Nephron progenitor cell (in vitro differentiated cells): ENCODE measurements at regions not wholly inside any gene's neighbourhood (a gene's known extent, or its start where the extent isn't known, plus 50 kb on each side); places are given as distances from the start of the nearest gene placed in this dataset.

Source experiments
- DNase-seq: peaks from one replicate; pipeline ENCODE4 v3.0.0; 2021
- H3K27ac Mint-ChIP-seq: 2 replicates; pipeline ENCODE4 v1.8.0; 2021; ENCODE audit warnings: mild to moderate bottlenecking, moderate library complexity, mixed read lengths
- H3K27me3 Mint-ChIP-seq: 2 replicates; pipeline ENCODE4 v1.8.0; 2021; ENCODE audit warnings: mild to moderate bottlenecking, low read depth, mixed read lengths; ENCODE audit not compliant: poor library complexity
- H3K36me3 Mint-ChIP-seq: 2 replicates; pipeline ENCODE4 v1.8.0; 2021; ENCODE audit warnings: low read depth, mixed read lengths
- H3K4me1 Mint-ChIP-seq: 2 replicates; pipeline ENCODE4 v1.8.0; 2021; ENCODE audit warnings: mixed read lengths
- H3K4me3 Mint-ChIP-seq: 2 replicates; pipeline ENCODE4 v1.8.0; 2021; ENCODE audit warnings: mild to moderate bottlenecking, moderate library complexity, mixed read lengths
- H3K9me3 Mint-ChIP-seq: 2 replicates; pipeline ENCODE4 v1.8.0; 2021; ENCODE audit warnings: mild to moderate bottlenecking, moderate library complexity, mixed read lengths
- TF ChIP-seq, protein P1 (sequence below): fragments of 200-600 bp; sonication (generic); IDR thresholded peaks from 2 replicates; pipeline ENCODE4 v1.5.0; 2021; ENCODE audit warnings: antibody characterized with exemption

DNA sequence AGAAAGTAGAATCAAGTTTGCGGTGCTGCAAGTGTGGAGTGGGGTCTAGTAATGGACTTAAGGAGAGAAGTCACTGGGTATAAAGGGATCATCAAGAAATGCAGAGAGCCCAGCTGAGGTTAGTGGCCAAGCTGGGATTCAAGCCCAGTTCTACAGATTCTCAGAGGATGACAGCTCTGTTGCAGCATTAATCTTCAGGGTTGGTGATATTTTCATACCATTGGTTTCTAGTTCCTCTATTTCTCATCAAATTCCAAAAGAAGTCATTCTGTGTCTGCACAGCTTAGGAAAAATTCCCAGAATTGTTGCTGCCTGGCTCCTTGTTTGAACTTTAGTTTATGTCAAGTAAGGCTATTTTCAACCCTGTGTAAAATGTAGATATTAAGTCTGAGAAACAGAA is 169.5 kb upstream of the NTF3 start:
- no peak for DNase-seq
- no peaks in the 10 kb centered on the region for H3K36me3 Mint-ChIP-seq
- peaks cover 14% of the 10 kb centered on the region for H3K27me3 Mint-ChIP-seq
- H3K27ac Mint-ChIP-seq, result no peak overlapping the region
- H3K4me1 Mint-ChIP-seq, result peaks cover 3% of the 10 kb centered on the region
- no peaks in the 10 kb centered on the region for H3K9me3 Mint-ChIP-seq
- TF ChIP-seq, protein P1, sequence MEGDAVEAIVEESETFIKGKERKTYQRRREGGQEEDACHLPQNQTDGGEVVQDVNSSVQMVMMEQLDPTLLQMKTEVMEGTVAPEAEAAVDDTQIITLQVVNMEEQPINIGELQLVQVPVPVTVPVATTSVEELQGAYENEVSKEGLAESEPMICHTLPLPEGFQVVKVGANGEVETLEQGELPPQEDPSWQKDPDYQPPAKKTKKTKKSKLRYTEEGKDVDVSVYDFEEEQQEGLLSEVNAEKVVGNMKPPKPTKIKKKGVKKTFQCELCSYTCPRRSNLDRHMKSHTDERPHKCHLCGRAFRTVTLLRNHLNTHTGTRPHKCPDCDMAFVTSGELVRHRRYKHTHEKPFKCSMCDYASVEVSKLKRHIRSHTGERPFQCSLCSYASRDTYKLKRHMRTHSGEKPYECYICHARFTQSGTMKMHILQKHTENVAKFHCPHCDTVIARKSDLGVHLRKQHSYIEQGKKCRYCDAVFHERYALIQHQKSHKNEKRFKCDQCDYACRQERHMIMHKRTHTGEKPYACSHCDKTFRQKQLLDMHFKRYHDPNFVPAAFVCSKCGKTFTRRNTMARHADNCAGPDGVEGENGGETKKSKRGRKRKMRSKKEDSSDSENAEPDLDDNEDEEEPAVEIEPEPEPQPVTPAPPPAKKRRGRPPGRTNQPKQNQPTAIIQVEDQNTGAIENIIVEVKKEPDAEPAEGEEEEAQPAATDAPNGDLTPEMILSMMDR, result no peak
- no peak overlapping the region for H3K4me3 Mint-ChIP-seq

DNA sequence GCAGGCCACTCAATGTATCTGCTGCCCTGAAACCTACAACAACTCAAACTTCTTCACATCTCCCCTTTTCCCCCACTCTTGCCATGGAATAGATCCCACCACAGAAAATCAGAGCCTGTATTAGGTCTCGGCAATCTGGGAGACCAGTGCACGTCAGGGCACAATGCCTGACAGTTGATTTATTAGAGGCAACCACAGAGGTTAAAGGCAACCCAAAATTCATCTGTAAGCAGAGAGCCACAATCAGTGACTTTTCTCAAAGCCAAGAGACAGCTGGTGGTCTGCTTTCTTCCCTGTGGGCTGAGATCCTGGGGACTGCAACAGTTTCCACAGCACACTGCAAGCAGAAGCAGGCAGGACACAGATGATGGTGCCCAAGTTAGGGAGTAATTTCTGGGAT is 169.0 kb upstream of the NTF3 start:
- DNase-seq, result no peak
- H3K9me3 Mint-ChIP-seq, result no peaks in the 10 kb centered on the region
- no peak overlapping the region for H3K27ac Mint-ChIP-seq
- TF ChIP-seq, protein P1, result no peak
- no peaks in the 10 kb centered on the region for H3K4me1 Mint-ChIP-seq
- H3K4me3 Mint-ChIP-seq, result no peak overlapping the region
- H3K27me3 Mint-ChIP-seq, result peaks cover 11% of the 10 kb centered on the region
- H3K36me3 Mint-ChIP-seq, result no peaks in the 10 kb centered on the region

DNA sequence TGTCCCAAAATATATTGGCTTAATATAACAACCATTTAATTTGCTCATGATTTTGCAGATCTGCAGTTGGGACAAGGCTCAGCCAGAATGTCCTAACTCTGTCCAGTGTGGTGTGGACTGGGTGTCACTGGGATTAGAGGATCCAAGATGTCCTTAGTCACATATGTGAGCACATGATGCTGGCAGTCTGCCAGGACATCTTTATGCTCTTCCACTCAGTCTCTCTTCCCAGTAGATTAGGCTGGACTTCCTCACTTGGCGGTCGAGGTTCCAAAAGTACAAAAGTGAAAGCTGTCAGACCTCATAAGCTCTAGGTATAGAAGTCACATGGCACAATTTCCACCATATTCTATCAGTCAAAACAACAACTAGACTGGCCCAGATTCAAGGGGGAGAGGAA is 167.9 kb upstream of the NTF3 start:
- Mint-ChIP-seq H3K4me3 (no peak overlapping the region), H3K36me3 (no peaks in the 10 kb centered on the region), H3K9me3 (no peaks in the 10 kb centered on the region), H3K4me1 (peaks cover 6% of the 10 kb centered on the region), H3K27ac (no peak overlapping the region), H3K27me3 (peaks cover 10% of the 10 kb centered on the region)
- TF ChIP-seq, protein P1, result no peak
- no peak for DNase-seq

DNA sequence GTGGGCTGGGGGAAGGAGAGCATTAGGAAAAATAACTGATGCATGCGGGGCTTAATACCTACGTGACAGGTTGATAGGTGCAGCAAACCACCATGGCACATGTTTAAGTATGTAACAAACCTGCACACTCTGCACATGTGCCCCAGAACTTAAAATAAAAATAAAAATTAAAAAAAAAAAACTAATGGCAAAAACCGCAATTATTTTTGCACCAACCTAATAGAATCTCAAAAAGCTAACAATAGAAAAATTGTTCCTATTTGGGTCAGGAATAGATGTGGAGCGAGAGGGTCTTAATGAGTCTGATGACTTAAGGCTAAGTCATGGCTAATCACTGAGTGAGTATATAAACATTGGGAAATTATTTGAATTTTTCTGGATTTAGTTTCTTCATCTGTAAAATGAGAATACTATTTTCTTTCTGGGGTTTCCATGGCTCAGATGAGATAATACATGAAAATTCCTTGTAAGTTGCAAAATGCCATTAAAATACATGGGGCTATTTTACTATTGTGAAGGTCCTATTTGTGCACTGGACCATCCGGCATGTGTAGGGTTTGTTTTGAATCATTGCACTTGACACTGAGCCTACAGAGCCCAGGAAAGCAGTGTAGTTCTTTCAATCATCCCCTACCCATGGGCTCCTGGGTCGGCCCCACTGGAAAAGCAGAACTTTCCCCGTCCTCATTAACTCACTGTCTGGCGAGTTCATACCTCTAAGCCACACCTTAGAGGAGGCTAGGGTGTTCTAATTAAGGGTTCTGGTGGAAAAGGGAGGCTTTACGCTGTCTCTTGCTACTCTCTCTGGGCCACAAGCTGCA is 164.1 kb upstream of the NTF3 start:
- no peak for DNase-seq
- peaks cover 11% of the 10 kb centered on the region for H3K4me1 Mint-ChIP-seq

DNA sequence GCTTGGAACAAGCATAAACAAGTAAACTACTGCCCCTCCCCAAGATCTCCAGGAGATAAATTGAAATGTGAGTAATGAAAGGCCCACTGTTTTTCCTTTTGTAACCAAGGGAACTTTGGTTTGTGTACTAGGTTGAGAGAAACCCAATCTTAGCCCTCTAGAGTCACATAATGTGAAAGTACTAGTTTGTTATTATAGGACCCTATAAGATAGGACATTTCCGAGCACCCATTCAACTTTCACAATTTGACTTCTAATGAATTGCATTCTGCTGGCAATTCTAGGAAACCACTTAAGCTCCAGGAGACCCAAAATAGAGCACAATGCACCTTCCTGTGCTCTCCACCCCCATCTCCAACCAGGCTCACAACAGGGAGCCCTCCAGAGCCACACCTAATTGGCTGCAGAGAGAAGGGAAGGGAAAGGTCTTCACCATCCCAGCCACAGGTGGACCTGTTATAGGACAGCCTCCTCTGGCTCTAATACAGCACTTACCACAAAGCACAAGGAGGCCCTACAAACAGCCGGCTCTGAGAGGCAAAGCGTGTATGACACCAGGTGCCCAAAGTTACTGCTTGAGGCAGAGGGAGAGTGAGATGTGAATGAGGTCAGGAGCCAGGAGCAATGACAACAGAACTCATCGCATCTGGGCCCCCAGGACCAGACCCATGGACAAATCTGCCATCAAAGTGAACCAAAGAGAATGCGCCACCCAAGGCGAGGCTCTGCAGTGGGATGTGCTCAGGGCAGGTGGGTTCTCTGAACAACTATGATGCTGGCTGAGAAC is 163.3 kb upstream of the NTF3 start:
- Mint-ChIP-seq H3K4me3 (no peak overlapping the region), H3K36me3 (no peaks in the 10 kb centered on the region), H3K4me1 (peaks cover 16% of the 10 kb centered on the region), H3K9me3 (no peaks in the 10 kb centered on the region), H3K27ac (no peak overlapping the region), H3K27me3 (peaks cover 14% of the 10 kb centered on the region)
- TF ChIP-seq, protein P1, result no peak
- DNase-seq, result no peak

More for the DNA sequence above, 164.1 kb upstream of the NTF3 start:
- Mint-ChIP-seq H3K36me3 (no peaks in the 10 kb centered on the region), H3K9me3 (no peaks in the 10 kb centered on the region), H3K27me3 (peaks cover 14% of the 10 kb centered on the region), H3K4me3 (no peak overlapping the region), H3K27ac (no peak overlapping the region)
- TF ChIP-seq, protein P1, result no peak
